M059J (cell line): ENCODE measurements at regions not wholly inside any gene's neighbourhood (a gene's known extent, or its start where the extent isn't known, plus 50 kb on each side); places are given as distances from the start of the nearest gene placed in this dataset.
"Not testable (repeated sequence)": the region's sequence is repeated elsewhere in the genome, so short reads cannot be mapped to it uniquely, and the experiment has no call there.

ENCODE experiments used
- DNase-seq: peaks from one replicate; pipeline ENCODE4 v3.0.0-alpha.2; 2012; ENCODE audit warnings: low read depth

- DNase-seq: not testable (repeated sequence)
Measured at GRCh38 chr1:146411923-146412322, 183.1 kb upstream of the NOTCH2NLA start.

GRCh38 chr1:146409817-146410441, 181.1 kb upstream of the NOTCH2NLA start:
- DNase-seq: peak; percentile 91

GRCh38 chr1:146409116-146409801, 180.4 kb upstream of the NOTCH2NLA start:
- peak; percentile 77 for DNase-seq

GRCh38 chr1:146401281-146401825, 172.5 kb upstream of the NOTCH2NLA start:
- peak; percentile 3 for DNase-seq

- DNase-seq: not testable (repeated sequence)
Measured at GRCh38 chr1:146400173-146401121, 171.6 kb upstream of the NOTCH2NLA start.

- DNase-seq: not testable (repeated sequence)
Measured at GRCh38 chr1:146399225-146399624, 170.4 kb upstream of the NOTCH2NLA start.

- not testable (repeated sequence) for DNase-seq
Measured at GRCh38 chr1:146396801-146397200, 168.0 kb upstream of the NOTCH2NLA start.

GRCh38 chr1:146396242-146396641, 167.4 kb upstream of the NOTCH2NLA start:
- DNase-seq: not testable (repeated sequence)

- DNase-seq: not testable (repeated sequence)
Measured at GRCh38 chr1:146393796-146394195, 165.0 kb upstream of the NOTCH2NLA start.

GRCh38 chr1:146393154-146393553, 164.3 kb upstream of the NOTCH2NLA start:
- not testable (repeated sequence) for DNase-seq

GRCh38 chr1:146389178-146389577, 160.4 kb upstream of the NOTCH2NLA start:
- not testable (repeated sequence) for DNase-seq

GRCh38 chr1:146387750-146388469, 159.1 kb upstream of the NOTCH2NLA start:
- peak; percentile 49 for DNase-seq

- DNase-seq: peak; percentile 98
Measured at GRCh38 chr1:146386851-146387749, 158.3 kb upstream of the NOTCH2NLA start.

GRCh38 chr1:146381196-146381595, 152.4 kb upstream of the NOTCH2NLA start:
- not testable (repeated sequence) for DNase-seq

- DNase-seq: peak; percentile 100
Measured at GRCh38 chr1:146376708-146377496, 148.1 kb upstream of the NOTCH2NLA start.

GRCh38 chr1:146376309-146376707, 147.5 kb upstream of the NOTCH2NLA start:
- DNase-seq: peak; percentile 79

- not testable (repeated sequence) for DNase-seq
Measured at GRCh38 chr1:146375108-146375507, 146.3 kb upstream of the NOTCH2NLA start.

GRCh38 chr1:146369940-146370339, 141.1 kb upstream of the NOTCH2NLA start:
- peak; percentile 60 for DNase-seq

- DNase-seq: not testable (repeated sequence)
Measured at GRCh38 chr1:146355373-146355772, 126.6 kb upstream of the NOTCH2NLA start.
